Astrocyte of the hippocampus (primary cell): ENCODE measurements at regions not wholly inside any gene's neighbourhood (a gene's known extent, or its start where the extent isn't known, plus 50 kb on each side); places are given as distances from the start of the nearest gene placed in this dataset.

Source experiments
- DNase-seq: peaks from one replicate; pipeline ENCODE4 v3.0.0; 2011; ENCODE audit warnings: low read depth, low spot score

- DNase-seq, result no peak
Measured at GRCh38 chr13:97780486-97780885, 173.0 kb upstream of the IPO5 start.

GRCh38 chr13:97781891-97782305 lies 171.6 kb upstream of the IPO5 start:
- DNase-seq, result peak; percentile 12

- DNase-seq, result no peak
Measured at GRCh38 chr13:97786510-97786909, 167.0 kb upstream of the IPO5 start.

DNA sequence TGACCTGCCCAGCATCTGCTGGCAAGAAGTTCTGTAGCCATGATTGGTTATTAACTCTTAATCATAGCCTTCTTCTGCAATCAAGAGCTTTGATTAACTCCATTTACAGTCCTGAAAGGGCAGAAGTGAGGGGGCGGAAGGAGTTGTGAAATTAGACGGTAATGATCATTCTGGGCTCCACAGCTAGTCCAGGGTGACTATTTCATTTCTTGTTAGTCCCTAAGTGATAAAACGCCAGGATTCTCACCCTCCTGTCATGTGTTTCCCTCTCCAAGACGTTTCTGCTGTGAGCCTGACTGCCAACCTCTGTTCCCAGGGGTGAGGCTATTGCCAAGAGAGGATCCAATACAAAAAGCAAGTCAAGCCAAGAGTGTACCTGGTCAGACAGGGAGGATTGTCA lies 155.9 kb upstream of the IPO5 start:
- no peak for DNase-seq

DNA sequence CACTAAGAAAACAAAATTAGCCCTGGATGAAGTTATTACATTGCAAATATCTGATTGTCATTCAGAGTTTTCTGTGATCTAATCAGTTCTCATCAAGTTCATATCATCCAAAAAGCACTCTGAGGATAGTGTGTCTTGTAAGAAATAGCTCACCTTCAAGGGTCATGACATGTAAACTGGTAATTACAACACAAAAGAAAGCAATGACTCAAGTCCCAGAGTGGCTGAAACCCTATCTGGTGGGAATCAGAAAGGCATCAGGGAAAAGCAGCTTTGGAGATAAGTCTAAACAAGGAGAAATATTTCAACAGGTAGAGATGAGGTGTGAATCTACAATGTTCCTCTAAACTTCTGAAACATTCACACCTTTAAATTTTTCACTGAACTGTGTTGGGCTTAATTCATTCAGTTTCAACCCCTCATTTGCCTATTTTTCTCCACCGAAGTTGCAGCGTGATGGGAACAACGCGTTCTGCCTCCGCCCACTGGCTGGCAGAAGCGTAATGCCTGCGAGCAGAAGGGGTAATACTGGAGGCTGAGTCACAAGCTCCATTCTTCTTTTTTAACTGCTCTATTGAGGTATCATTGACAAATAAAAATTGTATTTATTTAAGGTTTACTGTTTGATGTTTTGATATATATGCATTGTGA lies 155.2 kb upstream of the IPO5 start:
- no peak for DNase-seq

- DNase-seq, result no peak
Measured at GRCh38 chr13:97798836-97799235, 154.6 kb upstream of the IPO5 start.

DNA sequence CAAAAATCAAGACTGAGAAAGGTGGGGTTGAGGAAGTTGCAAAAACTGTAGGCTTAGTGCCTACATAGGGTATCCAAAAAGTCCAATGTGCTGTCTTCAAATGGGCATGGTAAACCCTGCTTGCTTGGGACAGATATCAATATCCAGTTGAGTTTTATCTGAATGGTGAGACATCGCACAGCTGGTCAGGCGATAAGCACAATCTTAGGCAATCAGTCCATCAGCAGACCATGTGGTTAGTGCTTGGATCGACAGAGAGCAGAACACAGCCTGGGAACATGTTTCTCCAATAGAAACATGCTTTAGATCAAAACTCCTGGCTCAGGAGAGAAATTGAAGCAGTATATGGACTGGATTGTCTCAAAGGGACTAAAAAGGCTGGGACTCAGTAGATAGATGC lies 151.3 kb upstream of the IPO5 start:
- DNase-seq, result no peak

DNA sequence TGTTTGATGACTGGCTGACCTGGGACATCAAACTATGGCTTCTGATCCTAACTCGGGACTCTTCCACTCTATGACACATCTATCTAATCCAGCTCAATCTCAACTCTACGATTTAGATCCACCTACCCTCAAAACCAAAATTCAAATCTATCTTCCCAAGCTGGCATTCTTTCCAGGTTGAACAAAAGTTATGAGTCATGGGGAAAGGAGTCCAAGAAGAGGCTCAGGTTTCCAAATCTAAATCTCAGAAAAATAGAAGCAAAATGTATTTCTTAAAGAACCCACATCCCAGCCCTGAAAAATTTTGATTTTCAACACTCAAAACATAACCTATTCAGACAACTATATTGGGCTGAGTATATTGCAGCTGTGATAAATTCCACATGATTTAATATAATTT lies 143.9 kb upstream of the IPO5 start:
- DNase-seq, result peak; percentile 14

GRCh38 chr13:97810152-97810551 lies 143.3 kb upstream of the IPO5 start:
- DNase-seq, result peak; percentile 37

- no peak for DNase-seq
Measured at GRCh38 chr13:97822377-97822776, 131.1 kb upstream of the IPO5 start.

GRCh38 chr13:97826421-97827012 lies 127.0 kb upstream of the IPO5 start:
- DNase-seq, result no peak

DNA sequence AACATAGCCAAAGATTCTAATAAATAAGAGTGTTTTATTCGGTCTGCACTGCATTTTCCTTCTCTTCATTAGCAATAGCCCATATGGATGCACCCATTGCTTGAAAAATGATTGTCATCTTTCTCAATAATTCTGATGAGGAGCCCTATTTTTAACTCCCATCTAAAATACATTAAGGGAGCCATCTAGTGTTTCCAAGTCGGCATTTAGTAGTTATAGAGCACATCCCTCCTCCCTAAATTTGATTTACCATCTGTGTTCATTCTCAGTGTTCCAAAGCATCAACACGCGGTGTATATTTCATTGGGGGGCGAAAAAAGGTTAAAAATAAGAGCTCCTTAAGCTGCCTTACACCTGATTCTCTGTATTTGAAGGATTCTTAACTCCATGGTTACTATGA lies 119.2 kb upstream of the IPO5 start:
- DNase-seq, result no peak

GRCh38 chr13:97843189-97843588 lies 110.3 kb upstream of the IPO5 start:
- no peak for DNase-seq

GRCh38 chr13:97844151-97844550 lies 109.3 kb upstream of the IPO5 start:
- DNase-seq, result no peak

GRCh38 chr13:97848886-97849285 lies 104.6 kb upstream of the IPO5 start:
- no peak for DNase-seq

GRCh38 chr13:97849305-97849704 lies 104.2 kb upstream of the IPO5 start:
- peak; percentile 44 for DNase-seq

DNA sequence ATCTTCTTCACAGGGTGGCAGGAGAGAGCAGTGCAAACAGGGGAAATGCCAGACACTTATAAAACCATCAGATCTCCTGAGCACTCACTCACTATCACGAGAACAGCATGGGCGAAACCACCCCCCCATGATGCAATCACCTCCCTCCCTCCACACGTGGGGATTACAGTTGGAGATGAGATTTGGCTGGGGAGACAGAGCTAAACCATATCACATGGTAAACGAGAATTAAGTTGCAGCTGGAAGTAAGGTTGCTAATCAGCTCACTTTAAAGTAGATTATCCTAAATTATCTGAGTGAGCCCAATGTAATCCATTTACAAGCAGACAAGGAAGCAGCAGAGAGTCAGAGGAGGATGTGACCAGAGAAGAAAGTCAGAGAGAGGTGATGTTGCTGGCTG lies 102.2 kb upstream of the IPO5 start:
- no peak for DNase-seq

GRCh38 chr13:97852181-97852874 lies 101.1 kb upstream of the IPO5 start:
- no peak for DNase-seq

DNA sequence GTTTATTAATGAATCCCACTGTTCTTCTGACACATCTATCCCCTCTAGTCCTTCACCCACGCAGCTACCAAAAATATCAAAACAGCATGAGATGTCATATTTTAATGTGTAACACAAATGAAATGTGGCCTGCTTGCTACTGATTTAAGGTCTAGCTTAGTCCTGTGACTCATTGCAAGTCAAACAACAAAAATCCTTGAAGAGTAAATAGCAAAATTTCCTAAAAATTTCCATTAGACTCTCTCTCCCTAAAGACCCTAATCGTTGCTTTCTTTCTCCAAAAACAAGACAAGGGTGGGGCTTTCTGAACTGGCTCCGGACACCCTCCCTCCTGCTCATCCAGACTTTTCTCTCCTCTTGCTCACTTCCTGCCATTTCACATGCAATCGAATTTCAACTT lies 99.9 kb upstream of the IPO5 start:
- DNase-seq, result no peak

GRCh38 chr13:97855570-97856303 lies 97.7 kb upstream of the IPO5 start:
- DNase-seq, result peak; percentile 85

- DNase-seq, result no peak
Measured at GRCh38 chr13:97856304-97856675, 97.2 kb upstream of the IPO5 start.

- DNase-seq, result no peak
Measured at GRCh38 chr13:97858161-97858560, 95.3 kb upstream of the IPO5 start.

GRCh38 chr13:97866346-97866745 lies 87.1 kb upstream of the IPO5 start:
- no peak for DNase-seq
